Fibroblast of pulmonary artery (primary cell): ENCODE measurements at regions not wholly inside any gene's neighbourhood (a gene's known extent, or its start where the extent isn't known, plus 50 kb on each side); places are given as distances from the start of the nearest gene placed in this dataset.

Experiments used
- DNase-seq: peaks from one replicate; pipeline ENCODE4 v3.0.0-alpha.2; 2010; ENCODE audit warnings: low read depth
- H3K4me3 ChIP-seq: replicated peaks from 2 replicates; pipeline ENCODE4 v1.5.1; 2011; ENCODE audit warnings: low read depth, mild to moderate bottlenecking, control low read depth, low read length, moderate library complexity
- CTCF ChIP-seq: IDR thresholded peaks from 2 replicates; pipeline ENCODE4 v1.5.1; 2011; ENCODE audit warnings: mild to moderate bottlenecking, control low read depth, low read length, inconsistent platforms; ENCODE audit errors: missing control alignments

DNA sequence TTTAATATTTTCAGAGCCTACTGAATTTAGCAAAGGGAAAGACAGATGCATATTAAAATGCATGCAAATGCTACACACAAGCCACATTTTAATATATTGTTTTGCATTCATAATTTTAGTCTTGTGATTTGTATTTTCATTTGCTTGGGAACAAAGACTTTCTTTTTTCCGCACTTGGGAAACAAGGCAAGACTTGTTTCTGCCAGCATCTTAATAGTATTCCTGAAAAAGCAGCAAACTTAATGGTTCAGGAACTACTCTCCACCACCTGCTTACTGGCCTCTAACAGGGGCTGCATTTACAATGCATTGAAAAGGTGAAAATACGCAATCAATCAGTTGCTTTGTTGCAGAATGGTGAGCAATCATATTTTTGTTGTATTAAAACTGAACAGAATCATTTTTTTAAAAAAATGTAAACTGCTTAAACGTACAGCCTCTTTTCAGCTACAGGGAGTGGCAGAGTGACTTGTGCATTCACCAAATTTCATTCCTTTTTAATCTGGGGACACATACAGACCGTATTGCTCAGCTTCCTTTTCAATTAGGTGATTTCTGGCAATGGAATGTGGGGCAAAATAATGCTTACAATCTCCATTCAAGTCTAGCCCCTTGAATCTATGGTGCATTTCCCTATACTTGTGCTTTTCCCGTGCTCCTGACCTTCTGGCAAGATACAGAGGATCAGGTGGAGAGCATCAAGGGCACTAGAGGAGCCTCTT is 144.1 kb upstream of the BTG1 start:
- no peak for TF ChIP-seq CTCF
- H3K4me3 ChIP-seq = no peak overlapping the region
- DNase-seq = peak; percentile 54

- no peak for TF ChIP-seq CTCF
- H3K4me3 ChIP-seq = no peak overlapping the region
- DNase-seq = no peak
Observed at GRCh38 chr12:92288561-92288960, 142.9 kb upstream of the BTG1 start.

DNA sequence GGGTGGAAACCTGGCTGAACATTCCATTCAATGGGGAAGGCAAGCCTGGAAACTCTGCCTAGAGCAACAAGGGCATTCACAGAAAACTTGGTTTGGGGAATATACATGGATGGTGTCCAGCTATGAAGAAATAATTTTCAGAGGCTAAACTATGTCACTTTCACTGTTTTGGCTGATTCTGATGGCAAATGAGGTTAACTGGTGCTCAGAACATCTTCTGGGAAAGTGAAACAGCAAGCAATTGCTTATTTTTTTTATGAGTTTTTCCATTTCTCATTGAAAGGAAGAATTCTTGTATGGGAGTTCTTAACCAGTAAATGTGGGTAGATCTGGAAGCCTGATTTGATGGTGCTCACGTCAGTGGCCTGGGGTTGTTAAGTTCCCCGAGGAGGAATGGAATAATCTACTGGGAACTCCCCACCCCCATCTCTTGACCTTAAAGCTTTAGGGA is 132.8 kb upstream of the BTG1 start:
- peak; percentile 16 for DNase-seq
- H3K4me3 ChIP-seq = no peak overlapping the region

GRCh38 chr12:92277795-92278194 is 132.1 kb upstream of the BTG1 start:
- H3K4me3 ChIP-seq = no peak overlapping the region
- TF ChIP-seq CTCF = no peak
- no peak for DNase-seq

More for the DNA sequence above, 132.8 kb upstream of the BTG1 start:
- no peak for TF ChIP-seq CTCF

- no peak for TF ChIP-seq CTCF
- no peak for DNase-seq
Observed at GRCh38 chr12:92276276-92276675, 130.6 kb upstream of the BTG1 start.

GRCh38 chr12:92275443-92276154 is 130.0 kb upstream of the BTG1 start:
- DNase-seq = no peak
- no peak for TF ChIP-seq CTCF
- no peak overlapping the region for H3K4me3 ChIP-seq

More at GRCh38 chr12:92276276-92276675, 130.6 kb upstream of the BTG1 start:
- no peak overlapping the region for H3K4me3 ChIP-seq
